Fibroblast of upper back skin (primary cell): ENCODE measurements at regions not wholly inside any gene's neighbourhood (a gene's known extent, or its start where the extent isn't known, plus 50 kb on each side); places are given as distances from the start of the nearest gene placed in this dataset.
A peak's percentile ranks its signal among the peaks of the same experiment; 100 is the strongest.

ENCODE experiments used
- DNase-seq: peaks from one replicate; pipeline ENCODE4 v3.0.0-alpha.2; 2013

DNA sequence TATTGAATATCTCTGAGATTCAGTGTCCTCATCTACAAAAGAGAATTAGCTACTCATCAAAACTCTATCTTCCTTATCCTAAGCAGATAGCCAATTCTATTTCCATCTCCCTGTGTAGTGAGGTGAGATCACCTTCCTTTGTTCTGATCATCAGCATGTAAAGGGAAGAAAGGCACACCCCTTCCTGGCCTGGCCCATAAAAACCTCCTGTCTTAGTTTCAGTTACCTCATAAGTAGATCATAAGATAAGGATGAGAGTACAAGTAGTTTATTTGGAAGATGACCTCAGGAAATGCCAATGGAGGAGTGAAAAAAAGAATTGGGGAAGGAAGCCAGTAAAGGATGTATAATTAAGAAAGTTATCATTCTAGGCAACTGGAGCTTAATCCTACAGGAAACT, 114.5 kb upstream of the GADL1 start:
- no peak for DNase-seq

DNA sequence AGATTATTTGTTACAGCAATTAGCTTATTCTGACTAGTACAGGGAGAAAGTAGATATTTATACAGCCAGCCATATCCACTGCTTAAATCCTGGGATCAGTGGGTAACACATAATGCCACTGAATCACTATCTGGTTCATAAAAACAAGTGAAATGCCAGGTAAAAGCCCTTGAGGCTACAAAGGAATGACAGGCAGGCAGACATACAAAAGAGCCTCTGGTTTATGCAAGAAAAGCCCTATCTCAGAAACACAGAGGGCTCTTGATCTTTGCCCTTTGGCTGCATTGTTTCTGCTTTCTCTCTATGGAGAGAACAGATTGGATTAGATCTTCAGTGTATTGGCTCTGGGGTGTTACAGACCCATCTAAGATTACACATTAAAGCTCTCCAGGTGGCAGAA, 115.4 kb upstream of the GADL1 start:
- no peak for DNase-seq

DNA sequence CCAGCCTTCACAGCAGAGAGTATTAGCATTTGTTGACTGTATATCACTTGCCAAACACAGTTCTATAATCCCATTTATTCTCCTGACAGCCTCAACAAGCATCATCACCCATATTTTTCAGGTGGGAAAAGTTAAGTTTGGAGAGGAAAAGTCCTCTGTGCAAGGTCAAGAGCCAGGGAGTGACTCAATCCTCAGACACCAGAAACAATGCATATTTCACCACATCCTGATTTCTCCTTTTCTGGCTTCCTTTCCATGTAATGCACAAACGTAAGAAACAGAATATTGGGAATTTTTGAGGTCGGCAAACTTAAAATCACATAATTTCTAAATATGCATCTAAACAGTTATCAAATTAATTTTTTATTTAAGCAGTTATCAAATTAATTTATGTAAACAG, 116.0 kb upstream of the GADL1 start:
- peak; percentile 82 for DNase-seq

DNA sequence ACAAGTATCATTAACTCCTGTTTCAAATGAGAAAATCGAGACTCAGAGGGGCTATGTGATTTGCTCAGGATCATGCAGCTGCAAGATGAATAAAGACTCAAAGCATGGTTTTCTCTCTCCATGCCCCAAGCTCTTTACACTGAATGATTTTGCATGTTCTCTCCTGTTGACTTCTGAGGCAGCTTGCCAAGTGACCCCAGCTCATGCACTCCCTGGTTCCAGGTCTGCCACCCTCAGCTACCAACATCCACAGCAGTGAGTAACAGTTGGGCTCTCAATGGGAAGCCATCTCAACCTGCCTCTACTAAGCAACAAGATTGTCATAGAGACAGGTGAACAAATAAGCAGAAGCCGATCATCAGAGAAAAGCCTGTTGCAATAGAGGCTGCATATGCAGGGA, 116.9 kb upstream of the GADL1 start:
- no peak for DNase-seq

DNA sequence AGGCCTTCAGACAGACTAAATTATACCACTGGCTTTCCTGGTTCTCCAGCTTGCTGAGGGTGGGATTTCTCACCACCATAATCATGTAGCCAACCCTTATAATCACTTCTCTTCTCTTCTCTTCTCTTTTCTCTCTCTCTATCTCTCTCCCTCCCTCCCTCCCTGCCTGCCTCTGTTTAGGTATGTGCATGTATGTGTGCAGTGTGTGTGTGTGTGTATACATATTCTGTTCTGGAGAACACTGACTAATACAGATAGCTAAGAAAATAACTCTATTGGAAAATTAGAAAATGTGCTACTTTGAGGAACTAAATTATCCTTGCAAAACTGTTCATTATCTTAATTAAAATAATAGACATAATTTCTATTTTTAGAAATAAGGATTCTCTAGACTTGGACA, 118.6 kb upstream of the GADL1 start:
- DNase-seq: no peak

DNA sequence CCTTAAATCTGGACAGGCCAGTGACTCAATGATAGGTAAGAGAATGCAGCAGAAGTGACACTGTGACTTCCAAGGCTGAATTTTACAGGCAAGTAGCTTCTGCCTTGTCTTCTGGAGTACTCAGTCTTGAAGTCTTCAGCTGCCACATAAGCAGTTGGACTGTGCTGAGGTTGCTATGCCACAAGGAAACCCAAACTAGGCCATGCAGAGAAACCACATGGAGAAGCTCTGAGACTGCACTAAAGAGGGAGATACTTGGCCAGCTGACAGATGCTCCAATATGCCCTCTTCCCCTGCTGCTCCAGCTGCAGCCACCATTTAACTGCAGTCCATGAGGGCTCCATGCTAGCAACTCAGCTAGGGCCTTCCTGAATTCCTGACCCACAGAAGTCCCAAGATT, 119.4 kb upstream of the GADL1 start:
- DNase-seq: no peak

DNA sequence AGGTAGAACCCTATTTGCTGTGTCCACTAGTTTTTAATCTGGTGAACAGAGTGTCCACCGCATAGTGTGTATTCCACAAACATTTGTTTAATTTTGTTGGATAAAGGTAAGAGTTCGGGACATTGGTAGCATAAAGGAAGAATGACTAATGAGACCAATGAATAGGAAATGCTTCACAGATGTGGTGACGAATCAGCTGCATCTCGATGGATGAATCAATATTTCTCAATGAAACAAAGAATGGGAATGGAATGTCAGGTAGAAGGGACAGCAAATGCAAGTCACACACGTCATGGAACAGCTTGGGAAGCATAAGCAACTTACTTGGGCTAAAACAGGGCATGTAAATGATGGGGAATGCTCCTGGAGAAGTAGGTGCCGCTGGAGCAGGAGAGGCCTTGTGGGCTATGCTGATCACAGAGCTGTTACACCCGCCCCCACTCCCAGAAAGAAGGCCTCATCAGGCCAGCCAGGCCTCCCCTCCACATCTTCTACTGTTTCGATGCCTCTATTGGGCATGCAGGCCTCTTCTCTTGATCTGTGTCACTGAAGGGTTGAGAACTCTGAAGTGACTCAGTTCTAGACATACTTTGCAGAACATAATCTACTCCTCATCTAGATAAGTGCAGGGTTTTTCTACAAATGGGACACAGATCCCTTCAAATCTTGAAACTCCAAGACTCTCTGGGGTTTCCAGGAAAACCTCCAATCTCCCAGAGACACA, 120.0 kb upstream of the GADL1 start:
- peak; percentile 53 for DNase-seq

DNA sequence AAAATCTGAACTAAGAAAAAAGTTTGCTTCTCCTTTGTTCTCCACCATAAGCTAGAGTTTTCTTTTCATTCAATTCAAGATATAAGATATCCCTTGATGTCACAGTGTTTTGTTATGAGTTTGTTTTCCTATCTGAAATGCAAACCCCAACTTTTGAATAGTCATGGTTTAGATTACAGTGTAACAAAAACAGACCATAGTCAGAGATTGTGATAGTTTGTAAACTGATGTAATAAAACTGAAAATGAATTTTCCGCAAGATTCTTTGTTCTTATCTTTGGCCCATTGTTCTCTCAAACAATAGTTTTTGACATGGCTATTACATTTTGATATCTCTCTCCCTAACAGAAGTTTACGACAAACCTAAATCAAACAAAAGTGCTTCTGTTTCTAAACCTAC, 121.7 kb upstream of the GADL1 start:
- DNase-seq: no peak

DNA sequence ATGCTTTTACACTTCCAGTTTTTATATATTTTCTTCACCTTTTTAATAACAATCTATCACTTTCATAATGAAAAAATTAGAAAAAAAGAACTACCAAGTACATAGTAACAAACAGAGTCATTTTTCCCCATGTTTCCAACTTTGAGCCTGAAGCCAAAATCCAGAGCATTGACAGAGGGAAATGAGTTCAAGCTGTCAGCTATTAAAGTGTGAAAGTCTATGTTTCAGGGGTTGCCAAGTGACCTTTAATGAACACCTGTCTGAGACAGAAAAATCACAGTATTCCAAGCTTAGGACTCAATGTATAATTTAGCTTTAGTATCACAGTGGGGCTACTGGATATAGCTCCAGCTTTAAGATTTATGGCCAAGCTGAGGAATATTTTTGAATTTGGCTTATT, 128.3 kb upstream of the GADL1 start:
- DNase-seq: no peak

DNA sequence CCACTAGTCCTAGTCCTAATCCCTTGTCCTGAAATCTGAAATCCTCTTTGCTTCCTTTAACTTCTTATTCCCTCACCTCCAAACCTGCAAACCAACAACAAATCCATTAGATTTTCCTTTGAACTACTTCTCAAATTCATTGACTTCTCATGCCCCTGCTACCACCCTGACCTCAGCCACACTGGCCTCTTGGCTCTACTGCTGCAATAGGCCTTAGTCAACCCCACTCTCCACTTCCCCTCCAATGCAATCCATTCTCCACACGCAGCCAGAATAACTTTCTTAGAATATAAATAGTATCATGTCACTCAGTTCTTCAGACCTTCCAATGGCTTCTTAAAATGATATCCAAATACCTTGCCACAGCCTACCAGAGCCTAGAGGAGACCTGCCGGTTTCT, 131.1 kb upstream of the GADL1 start:
- no peak for DNase-seq

DNA sequence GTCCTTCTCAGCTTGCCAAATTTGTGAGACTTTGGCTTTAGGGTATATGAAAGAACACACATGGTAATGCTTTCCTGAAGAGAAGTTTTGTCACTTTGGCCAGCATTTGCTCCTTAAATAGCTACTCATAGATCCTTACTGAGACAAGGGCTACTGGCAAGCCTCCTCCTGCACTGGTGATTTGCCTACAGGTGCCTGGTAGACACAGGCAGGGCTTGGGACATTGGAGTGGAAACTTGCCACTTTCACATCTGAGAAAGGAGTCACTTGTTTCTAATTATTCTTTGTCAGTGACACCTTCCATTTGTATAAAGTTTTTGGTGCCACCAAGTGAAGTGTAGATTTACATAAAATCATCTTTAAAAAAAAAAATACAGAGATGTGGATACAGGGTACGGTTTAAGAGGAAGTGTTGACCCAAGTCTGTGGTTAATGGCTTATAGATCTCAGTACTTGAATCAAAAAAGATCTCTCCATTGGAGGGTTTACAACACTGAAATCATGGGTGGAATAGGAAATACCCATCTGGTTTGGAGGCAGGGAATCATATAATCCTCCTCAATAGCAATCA, 132.8 kb upstream of the GADL1 start:
- DNase-seq: no peak

DNA sequence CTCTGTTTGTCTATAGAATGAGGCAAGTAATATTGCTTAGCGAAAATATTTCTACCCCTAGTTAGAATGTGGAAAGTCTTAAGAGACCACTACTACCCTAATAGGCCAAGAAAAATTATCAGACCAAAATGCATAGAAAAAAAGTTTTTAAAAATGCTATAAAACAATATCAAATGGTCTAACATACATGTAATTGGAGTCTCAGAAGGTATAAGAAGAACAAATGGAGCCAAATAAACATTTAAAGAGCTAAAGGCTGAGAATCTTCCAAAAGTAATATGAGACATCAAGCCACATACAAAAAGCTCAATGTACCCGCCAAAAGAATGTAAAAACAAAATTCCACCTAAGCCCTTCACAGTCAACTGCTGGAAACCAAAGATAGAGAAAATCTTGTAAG, 133.5 kb upstream of the GADL1 start:
- no peak for DNase-seq

DNA sequence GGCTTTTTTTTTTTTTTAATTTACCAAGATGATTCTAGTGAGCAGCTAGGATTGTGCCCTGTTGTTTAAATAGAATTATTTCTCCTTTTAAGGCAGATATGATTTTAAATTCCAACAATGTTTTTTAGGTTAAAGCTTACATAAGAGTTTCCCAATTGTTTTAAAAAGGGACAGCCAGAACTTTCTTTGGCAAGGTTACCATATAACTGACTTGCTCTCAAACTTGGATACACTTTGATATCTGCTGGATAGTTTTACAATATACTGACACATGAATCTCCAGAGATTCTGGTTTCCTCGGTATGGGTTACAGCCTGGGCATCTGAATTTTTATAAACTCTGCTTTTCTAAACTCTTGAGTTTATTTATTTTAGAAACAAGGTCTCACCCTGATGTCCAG, 134.3 kb upstream of the GADL1 start:
- no peak for DNase-seq

DNA sequence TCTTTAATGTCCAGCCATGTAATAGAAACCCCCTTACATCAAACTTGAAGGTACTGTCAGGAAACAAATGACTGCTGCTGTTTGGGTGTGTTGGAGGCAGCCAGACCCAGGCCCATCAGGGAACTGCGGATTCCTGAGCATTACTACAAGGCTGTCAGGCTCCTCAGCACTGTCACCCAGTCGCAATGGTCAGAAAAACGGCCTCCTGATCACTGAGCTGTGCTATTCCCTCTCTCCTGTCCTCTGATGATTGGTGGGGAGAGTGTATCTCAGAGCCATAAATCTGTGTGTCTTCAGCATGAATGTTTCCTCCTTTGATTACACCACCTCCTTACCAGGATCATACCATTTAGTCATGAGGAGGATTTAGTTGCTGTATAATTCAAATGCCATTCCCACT, 135.2 kb upstream of the GADL1 start:
- peak; percentile 15 for DNase-seq

DNA sequence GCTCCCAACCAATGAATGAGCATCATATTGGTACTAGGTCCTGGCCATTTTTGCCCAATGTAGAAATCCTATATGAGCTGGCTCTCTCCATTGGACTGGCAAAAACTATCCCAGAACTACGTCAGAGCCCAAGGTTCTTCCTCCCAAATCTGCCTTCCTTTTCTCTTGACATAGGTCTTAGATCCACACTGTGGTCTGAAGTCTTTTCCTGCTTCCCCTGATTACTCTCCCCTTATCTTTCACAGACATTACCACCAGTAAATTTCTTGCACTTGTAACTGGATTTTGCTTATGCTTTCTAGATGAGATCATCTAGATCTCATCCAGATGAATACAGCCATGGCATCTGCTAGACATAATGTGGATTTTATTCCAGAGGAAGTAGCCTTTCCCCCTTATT, 141.2 kb upstream of the GADL1 start:
- no peak for DNase-seq

DNA sequence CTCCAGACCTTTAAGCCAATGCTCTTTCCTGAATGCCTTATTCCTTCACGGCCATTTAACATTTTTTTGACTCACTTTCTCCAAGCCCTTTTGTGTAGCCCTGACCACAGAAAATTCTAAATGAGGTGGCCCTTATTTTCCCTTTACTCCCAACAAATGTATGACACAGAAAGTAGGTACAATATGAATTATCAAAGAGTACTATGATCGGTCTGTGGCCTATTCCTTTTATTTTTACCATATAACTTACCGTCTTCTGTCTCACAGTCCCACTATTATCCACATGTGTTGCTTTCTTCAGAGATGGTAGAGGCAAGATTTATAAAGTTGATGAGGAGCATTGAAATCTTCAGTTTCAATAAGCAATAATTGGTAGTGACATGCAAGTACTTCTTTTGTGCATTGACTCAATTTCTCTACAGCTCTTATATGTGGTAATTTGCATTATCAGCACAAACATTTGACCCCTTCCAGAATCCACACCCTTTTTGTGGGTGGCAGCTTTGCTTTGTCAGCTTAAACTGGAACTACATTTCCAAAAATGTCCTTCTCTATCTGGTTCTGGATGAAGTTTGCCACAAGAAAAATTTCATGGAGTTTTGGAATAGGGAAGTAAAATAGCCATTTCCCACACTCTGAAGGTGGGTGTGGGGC, 143.8 kb upstream of the GADL1 start:
- no peak for DNase-seq

DNA sequence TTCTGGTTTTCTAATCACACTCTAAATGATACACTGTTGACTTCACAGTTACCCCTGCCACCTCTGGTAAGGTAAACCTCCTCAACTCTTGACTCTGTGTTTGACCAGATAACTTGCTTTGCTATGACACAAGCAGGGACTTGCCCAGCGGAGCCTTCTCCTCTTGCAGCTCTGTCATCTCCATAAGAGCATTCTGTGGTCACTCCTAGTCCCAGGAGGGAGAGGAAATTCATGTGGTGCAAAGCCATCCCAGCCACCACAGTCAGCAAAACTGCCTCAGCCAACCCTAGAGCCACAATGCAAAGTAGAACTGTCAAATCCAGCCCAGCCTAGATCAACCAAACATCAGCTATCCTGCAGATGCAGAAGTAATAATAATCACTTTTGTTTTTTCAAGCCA, 144.7 kb upstream of the GADL1 start:
- no peak for DNase-seq

DNA sequence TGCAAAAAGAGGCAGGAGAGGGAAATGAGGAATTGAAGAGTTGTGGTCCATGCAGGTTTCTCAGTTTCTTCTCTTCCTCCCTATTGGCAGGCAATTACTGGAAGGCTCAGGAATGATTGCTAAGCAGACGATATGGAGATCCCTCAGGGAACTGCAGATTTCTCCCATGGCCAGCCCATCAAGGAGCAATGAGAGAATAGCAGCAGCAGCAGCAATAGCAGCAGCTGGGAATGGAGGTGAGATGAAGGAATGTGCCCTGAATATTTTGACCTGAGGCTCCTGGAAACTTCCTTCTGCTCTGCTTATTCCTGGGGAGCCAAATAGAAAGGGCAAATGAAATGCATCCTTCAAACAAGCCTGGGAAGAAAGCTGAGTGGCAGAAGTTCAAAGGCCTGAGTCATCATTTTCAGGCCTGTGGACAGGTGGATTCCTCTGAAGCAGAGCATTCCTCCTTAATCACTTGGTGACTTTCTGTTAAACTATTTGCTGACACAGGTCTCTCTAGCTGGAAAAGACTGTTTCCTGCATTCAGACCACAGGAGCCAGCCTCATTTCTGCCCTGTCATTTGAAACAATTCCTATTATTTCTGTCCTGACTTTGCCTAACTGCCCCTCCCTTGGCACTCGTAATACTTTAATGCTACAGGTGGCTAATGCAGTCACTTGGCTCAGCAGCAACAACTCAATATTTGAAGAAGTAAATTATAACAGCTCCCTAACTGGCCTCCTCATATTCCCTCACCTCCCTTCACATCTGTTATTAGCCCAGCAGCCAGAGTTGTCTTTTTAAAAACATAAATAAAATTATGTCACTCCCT, 146.9 kb upstream of the GADL1 start:
- DNase-seq: peak; percentile 94

DNA sequence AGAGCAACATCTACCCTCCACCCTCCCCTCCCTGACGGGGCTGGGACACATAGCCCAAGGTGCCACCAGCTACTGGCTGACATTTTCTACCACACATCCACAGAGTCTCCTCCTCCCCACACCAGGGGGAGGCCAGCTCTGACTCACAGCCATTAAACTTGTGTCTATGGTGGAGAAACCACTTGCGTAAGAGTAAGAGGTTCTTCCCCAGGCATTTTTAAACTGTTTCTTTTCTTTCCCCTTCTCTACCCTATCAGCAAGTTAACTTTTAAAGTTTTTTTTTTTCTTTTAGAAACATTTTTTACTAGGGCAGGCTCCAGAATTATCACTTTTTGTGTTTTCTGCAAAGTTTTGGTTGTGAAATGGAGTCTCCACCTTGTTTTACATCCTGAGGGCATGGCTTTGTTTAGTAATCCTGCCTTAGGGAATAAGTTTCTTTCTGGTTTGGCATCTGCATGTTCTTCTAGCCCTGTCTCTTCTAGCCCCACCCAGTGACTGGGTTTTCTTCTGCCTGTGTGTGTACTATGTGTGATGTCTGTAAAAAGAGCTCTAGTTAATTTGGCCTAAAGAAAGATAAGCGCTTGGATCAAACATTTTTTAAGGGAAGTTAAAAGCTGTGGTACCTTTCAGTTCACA, 148.8 kb upstream of the GADL1 start:
- peak; percentile 52 for DNase-seq

DNA sequence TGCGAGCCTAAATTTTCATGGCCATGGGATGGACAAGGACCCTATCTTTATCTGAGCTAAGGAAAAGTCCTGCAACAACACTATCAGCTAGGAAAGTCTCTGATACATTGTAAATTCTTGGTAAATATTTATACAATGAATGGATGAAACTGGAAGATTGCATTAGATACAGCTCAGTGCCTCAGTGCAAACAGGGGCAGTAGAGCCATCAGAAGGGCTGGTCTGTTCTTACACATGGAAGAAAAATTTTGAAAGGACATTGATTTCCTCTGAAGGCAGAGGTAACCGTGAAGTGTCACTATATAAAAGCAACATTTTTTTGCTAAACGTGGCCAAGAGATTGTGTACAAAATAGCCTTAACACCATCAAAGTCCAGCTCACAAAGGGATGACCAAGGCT, 153.2 kb upstream of the GADL1 start:
- no peak for DNase-seq

DNA sequence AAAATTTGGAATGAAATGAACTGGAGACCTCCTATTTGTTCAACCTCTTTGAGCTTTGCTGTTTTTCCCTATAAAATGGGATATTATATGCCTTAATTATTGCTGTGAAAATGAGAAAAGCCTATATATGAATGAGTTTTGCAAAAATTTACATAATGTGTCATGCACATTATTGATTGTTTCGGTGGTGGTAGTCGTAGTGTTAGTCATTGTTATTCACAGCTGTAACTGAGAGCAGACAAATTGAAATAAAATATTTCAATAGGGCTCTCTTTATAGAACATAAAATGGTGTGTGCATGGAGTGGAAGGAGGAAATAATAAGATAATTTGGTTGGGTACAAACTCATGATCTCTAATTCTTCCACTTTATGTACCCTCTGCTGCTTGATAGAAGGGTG, 153.7 kb upstream of the GADL1 start:
- DNase-seq: no peak

DNA sequence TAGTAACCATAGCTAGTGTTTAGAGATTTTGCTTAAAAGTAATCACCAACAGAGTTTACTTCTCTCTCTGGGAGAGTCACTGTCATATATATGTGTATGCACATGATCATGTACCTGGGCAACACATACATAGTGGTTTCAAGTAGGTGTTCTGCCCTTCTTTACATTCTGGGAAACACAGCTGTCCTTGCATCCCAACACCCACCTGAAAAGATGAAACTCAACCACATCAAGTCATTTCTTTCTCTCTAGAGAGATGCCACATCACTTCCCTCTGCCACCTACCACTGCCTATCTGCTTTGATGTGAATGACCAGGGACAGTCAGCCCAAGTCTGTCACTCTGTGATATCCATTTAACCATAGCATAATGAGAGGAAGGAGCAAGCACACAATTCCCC, 155.8 kb upstream of the GADL1 start:
- no peak for DNase-seq

DNA sequence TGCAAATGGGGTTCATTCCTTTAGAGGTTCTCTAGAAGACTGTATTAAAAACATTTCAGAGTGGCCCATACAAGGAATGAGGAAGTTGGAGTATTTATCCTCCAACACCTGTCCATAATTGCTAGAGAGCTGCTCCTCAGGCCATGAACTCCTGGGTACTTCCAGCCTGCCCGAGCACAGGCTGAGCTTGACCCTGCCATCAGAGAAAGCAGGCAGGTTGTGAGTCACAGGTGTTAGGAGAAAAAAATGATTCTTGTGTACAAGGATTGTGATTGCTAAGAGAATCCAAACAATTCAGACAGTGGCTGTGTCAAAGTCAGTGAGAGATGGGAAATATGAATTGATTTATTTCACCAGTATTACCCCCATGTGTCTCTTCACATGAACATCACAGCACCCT, 156.8 kb upstream of the GADL1 start:
- DNase-seq: no peak
